NCI-H2196 (cell line): ENCODE measurements at regions not wholly inside any gene's neighbourhood (a gene's known extent, or its start where the extent isn't known, plus 50 kb on each side); places are given as distances from the start of the nearest gene placed in this dataset.

Experiments used
- DNase-seq: peaks from one replicate; lab custom pipeline; 2025; ENCODE audit not compliant: unreplicated experiment; lab: John Stamatoyannopoulos, UW

GRCh38 chrX:120819126-120819525 lies 56.5 kb downstream of the CT47B1 start:
- DNase-seq, result no peak

GRCh38 chrX:120813982-120814381 lies 61.7 kb downstream of the CT47B1 start:
- no peak for DNase-seq

- no peak for DNase-seq
Measured at GRCh38 chrX:120801426-120801825, 74.2 kb downstream of the CT47B1 start.

- DNase-seq, result no peak
Measured at GRCh38 chrX:120797188-120797851, 78.3 kb downstream of the CT47B1 start.

GRCh38 chrX:120795301-120795700 lies 80.4 kb downstream of the CT47B1 start:
- no peak for DNase-seq

GRCh38 chrX:120794525-120794975 lies 81.1 kb downstream of the CT47B1 start:
- no peak for DNase-seq

- DNase-seq, result no peak
Measured at GRCh38 chrX:120793098-120793497, 82.6 kb downstream of the CT47B1 start.

- DNase-seq, result no peak
Measured at GRCh38 chrX:120791013-120791643, 84.5 kb downstream of the CT47B1 start.

GRCh38 chrX:120790552-120790951 lies 85.1 kb downstream of the CT47B1 start:
- no peak for DNase-seq

GRCh38 chrX:120790118-120790517 lies 85.5 kb downstream of the CT47B1 start:
- DNase-seq, result peak; percentile 62

- no peak for DNase-seq
Measured at GRCh38 chrX:120781403-120781802, 94.3 kb downstream of the CT47B1 start.

GRCh38 chrX:120775959-120776358 lies 99.7 kb downstream of the CT47B1 start:
- DNase-seq, result no peak

- DNase-seq, result no peak
Measured at GRCh38 chrX:120774606-120775005, 101.1 kb downstream of the CT47B1 start.

- DNase-seq, result no peak
Measured at GRCh38 chrX:120773801-120774200, 101.9 kb downstream of the CT47B1 start.

- peak; percentile 59 for DNase-seq
Measured at GRCh38 chrX:120769576-120770341, 105.9 kb downstream of the CT47B1 start.

GRCh38 chrX:120768681-120769080 lies 107.0 kb downstream of the CT47B1 start:
- DNase-seq, result no peak

- DNase-seq, result no peak
Measured at GRCh38 chrX:120768254-120768653, 107.4 kb downstream of the CT47B1 start.

- no peak for DNase-seq
Measured at GRCh38 chrX:120763269-120763668, 112.4 kb downstream of the CT47B1 start.

- no peak for DNase-seq
Measured at GRCh38 chrX:120761810-120762209, 113.9 kb downstream of the CT47B1 start.

GRCh38 chrX:120759685-120760084 lies 116.0 kb downstream of the CT47B1 start:
- no peak for DNase-seq

GRCh38 chrX:120755066-120755846 lies 120.4 kb downstream of the CT47B1 start:
- no peak for DNase-seq
